Gastrocnemius medialis (tissue), 4 donors: ENCODE measurements at regions not wholly inside any gene's neighbourhood (a gene's known extent, or its start where the extent isn't known, plus 50 kb on each side); places are given as distances from the start of the nearest gene placed in this dataset.

Source experiments
- ATAC-seq, 2 donors: fragments of 150-250 bp; one replicate each; pipeline ENCODE4 v1.9.1; 2016
- DNase-seq, 2 donors: peaks; one replicate each; pipeline ENCODE4 v3.0.0-alpha.2; 2019
- H3K27ac ChIP-seq, 4 donors: fragments of 200-600 bp; sonication (generic); 1 replicate in 1 of 4; 2 replicates in 3 of 4; pipeline ENCODE4 v1.5.1; 2016 to 2018; ENCODE audit warnings: mild to moderate bottlenecking in 2 of 4, moderate library complexity in 1 of 4
- H3K27me3 ChIP-seq, 3 donors: fragments of 200-600 bp; sonication (generic) in 2 of 3; 1 replicate in 1 of 3; 2 replicates in 2 of 3; pipeline versions ENCODE4 v1.5.1 to v1.6.0; 2016 to 2019; ENCODE audit warnings: mild to moderate bottlenecking in 1 of 3, moderate library complexity in 1 of 3
- H3K36me3 ChIP-seq, 2 donors: fragments of 200-600 bp; sonication (generic) in 1 of 2; one replicate each; pipeline ENCODE4 v1.5.1; 2017 to 2018
- H3K4me1 ChIP-seq, 2 donors: fragments of 200-600 bp; sonication (generic) in 1 of 2; one replicate each; pipeline ENCODE4 v1.5.1; 2016 to 2017; ENCODE audit warnings: mild to moderate bottlenecking in 2 of 2
- H3K4me3 ChIP-seq, 4 donors: fragments of 200-600 bp; sonication (generic) in 3 of 4; 1 replicate in 1 of 4; 2 replicates in 3 of 4; pipeline ENCODE4 v1.5.1; 2016 to 2019; ENCODE audit warnings: mild to moderate bottlenecking in 2 of 4
- H3K9me3 ChIP-seq, 3 donors: fragments of 200-600 bp; sonication (generic) in 2 of 3; 1 replicate in 1 of 3; 2 replicates in 2 of 3; pipeline ENCODE4 v1.5.1; 2016 to 2019
- CTCF ChIP-seq, 5 experiments: fragments of 450-650 bp in 3 of 5; fragments of 200-600 bp in 2 of 5; sonication (generic) in 2 of 5; IDR thresholded peaks in 4 of 5; conservative IDR thresholded peaks in 1 of 5; 1 replicate in 4 of 5; 2 replicates in 1 of 5; pipeline ENCODE4 v1.5.1; 2016 to 2019; ENCODE audit warnings: antibody characterized with exemption in 5 of 5, mild to moderate bottlenecking in 3 of 5, moderate library complexity in 3 of 5
- POLR2A ChIP-seq, 2 donors: fragments of 450-650 bp; IDR thresholded peaks; one replicate each; pipeline ENCODE4 v1.6.1; 2017; ENCODE audit warnings: antibody characterized with exemption in 2 of 2, mild to moderate bottlenecking in 2 of 2, moderate library complexity in 2 of 2
- in situ Hi-C, 4 donors: fragments of 200-750 bp; cut with MboI; loops; one replicate each; pipeline versions ENCODE4 v1.15.0 to v1.8.0; 2017; ENCODE audit warnings: low sequenced_read_pairs in 4 of 4
- intact Hi-C: fragments of 100-400 bp; cut with DNase I; formaldehyde crosslinking; loops from one replicate; pipeline ENCODE4 v1.15.1; 2023; ENCODE audit warnings: low total_unique reads

- DNase-seq, result no peak
- Histone ChIP-seq H3K4me3 (no peak overlapping the region), H3K9me3 (no peaks in the 10 kb centered on the region), H3K27me3 (no peaks in the 10 kb centered on the region), H3K27ac (no peak overlapping the region), H3K4me1 (no peaks in the 10 kb centered on the region), H3K36me3 (no peaks in the 10 kb centered on the region)
- TF ChIP-seq POLR2A (IDR thresholded peaks at IDR 0.05) (no peak), CTCF (IDR thresholded peaks at IDR 0.05 in 4 of 5, conservative IDR thresholded peaks at IDR 0.05 in 1 of 5) (no peak)
- ATAC-seq, result no peak
- in situ Hi-C loops, result no loop called here
- intact Hi-C loops, result no loop called here
Measured at GRCh38 chr17:65323049-65323448, 185.9 kb downstream of the RGS9 start.

DNA sequence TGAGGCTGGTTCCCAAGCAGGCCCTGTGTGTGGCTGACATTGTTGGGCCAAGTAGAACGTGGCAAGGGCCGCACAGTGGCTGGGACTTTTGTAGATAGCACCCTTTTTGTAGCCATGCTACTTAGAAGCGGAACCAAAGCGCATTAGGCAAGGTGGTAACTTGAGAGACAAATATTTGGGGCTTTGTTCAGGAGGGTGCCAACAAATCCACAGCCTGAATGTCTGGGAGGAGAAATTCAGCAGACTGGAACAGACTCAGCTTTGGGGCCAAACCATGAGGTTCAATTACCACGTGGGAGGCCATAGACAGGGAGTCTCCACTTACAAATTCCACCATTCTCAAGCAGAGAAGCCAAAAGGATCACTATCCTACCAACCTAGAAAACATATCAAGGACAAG is 183.7 kb downstream of the RGS9 start:
- in situ Hi-C loops, result no loop called here
- H3K27ac ChIP-seq, result no peak overlapping the region
- intact Hi-C loops, result no loop called here
- no peak overlapping the region for H3K4me3 ChIP-seq
- no peak for ATAC-seq
- no peaks in the 10 kb centered on the region for H3K4me1 ChIP-seq
- H3K9me3 ChIP-seq, result no peaks in the 10 kb centered on the region
- TF ChIP-seq POLR2A (IDR thresholded peaks at IDR 0.05), result no peak
- TF ChIP-seq CTCF (IDR thresholded peaks at IDR 0.05 in 4 of 5, conservative IDR thresholded peaks at IDR 0.05 in 1 of 5), result no peak
- no peaks in the 10 kb centered on the region for H3K36me3 ChIP-seq
- no peaks in the 10 kb centered on the region for H3K27me3 ChIP-seq
- no peak for DNase-seq

- H3K9me3 ChIP-seq, result no peaks in the 10 kb centered on the region
- in situ Hi-C loops (no loop called here), intact Hi-C loops (no loop called here)
- no peak overlapping the region for H3K27ac ChIP-seq
- no peak for ATAC-seq
- no peaks in the 10 kb centered on the region for H3K4me1 ChIP-seq
- TF ChIP-seq CTCF (IDR thresholded peaks at IDR 0.05 in 4 of 5, conservative IDR thresholded peaks at IDR 0.05 in 1 of 5), result no peak
- no peak for DNase-seq
- no peaks in the 10 kb centered on the region for H3K27me3 ChIP-seq
- no peak overlapping the region for H3K4me3 ChIP-seq
- no peaks in the 10 kb centered on the region for H3K36me3 ChIP-seq
Measured at GRCh38 chr17:65314212-65314611, 177.0 kb downstream of the RGS9 start.

DNA sequence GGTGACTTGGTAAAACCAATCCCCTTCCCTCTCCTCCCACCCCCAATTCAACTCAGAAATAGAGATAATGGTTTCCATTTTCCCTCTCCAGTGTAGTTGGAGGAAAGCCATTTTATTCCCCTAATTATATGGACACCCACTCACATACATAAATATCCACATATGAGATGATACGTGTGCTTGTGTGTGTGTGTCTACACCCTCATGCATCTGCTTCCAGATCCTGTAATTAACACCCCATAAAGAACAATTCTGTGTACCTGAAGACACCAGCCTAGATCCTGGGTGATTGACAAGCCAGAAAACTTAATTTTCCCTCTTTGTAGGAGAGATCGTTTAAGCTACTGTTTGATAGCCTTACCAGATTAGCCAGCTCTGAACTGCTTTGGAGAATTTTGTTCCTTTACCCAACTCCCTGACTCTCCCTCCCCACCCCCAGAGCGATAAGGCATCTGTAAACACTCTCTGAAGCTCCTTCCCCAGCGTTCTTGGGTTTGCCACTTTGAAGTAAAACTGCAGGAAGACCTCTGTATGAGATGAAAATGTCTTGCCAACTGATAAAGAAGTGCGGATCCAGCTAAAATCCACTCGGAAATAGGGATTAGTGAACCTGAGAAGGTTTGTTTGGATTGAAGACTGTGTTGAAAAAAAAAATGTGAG is 175.7 kb downstream of the RGS9 start:
- H3K27me3 ChIP-seq, result no peaks in the 10 kb centered on the region
- no peak overlapping the region for H3K4me3 ChIP-seq
- H3K36me3 ChIP-seq, result no peaks in the 10 kb centered on the region
- in situ Hi-C loops, result no loop called here
- no peaks in the 10 kb centered on the region for H3K4me1 ChIP-seq
- intact Hi-C loops, result no loop called here
- H3K27ac ChIP-seq, result no peak overlapping the region
- ATAC-seq (no peak), DNase-seq (no peak)
- TF ChIP-seq CTCF (IDR thresholded peaks at IDR 0.05 in 4 of 5, conservative IDR thresholded peaks at IDR 0.05 in 1 of 5), result no peak
- no peak for TF ChIP-seq POLR2A (IDR thresholded peaks at IDR 0.05)
- no peaks in the 10 kb centered on the region for H3K9me3 ChIP-seq

DNA sequence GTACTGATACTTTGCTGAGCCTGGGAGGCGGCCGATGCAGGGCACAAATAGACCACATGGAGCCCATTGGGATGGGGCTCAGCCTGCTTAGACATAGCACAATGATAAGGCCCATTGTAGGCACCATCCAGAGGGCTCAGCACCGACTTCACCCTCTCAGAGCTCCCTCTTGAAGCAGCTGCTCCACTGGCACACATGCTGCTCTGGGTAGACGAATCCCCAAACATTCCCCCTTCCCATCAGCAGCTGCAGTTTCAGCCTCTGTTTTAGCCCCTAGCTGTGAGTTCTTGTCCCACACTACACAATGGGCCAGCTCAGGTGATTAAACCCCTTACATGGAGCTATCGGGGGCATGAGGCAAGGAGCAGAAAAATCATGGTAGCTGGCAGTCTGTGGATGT is 174.1 kb downstream of the RGS9 start:
- no peaks in the 10 kb centered on the region for H3K4me1 ChIP-seq
- no peak for DNase-seq
- no peak for ATAC-seq
- H3K4me3 ChIP-seq, result no peak overlapping the region
- TF ChIP-seq CTCF (IDR thresholded peaks at IDR 0.05 in 4 of 5, conservative IDR thresholded peaks at IDR 0.05 in 1 of 5) (no peak), POLR2A (IDR thresholded peaks at IDR 0.05) (no peak)
- in situ Hi-C loops (no loop called here), intact Hi-C loops (no loop called here)
- H3K27me3 ChIP-seq, result no peaks in the 10 kb centered on the region
- H3K36me3 ChIP-seq, result no peaks in the 10 kb centered on the region
- no peaks in the 10 kb centered on the region for H3K9me3 ChIP-seq
- H3K27ac ChIP-seq, result no peak overlapping the region
